NB4 (cell line): ENCODE measurements at regions not wholly inside any gene's neighbourhood (a gene's known extent, or its start where the extent isn't known, plus 50 kb on each side); places are given as distances from the start of the nearest gene placed in this dataset.

Experiments used
- DNase-seq: peaks from one replicate; pipeline ENCODE4 v3.0.0; 2010; ENCODE audit warnings: low read depth
- H3K4me3 ChIP-seq: one replicate; pipeline ENCODE4 v1.5.1; 2011; ENCODE audit warnings: mild to moderate bottlenecking, low read depth, low read length, moderate library complexity
- CTCF ChIP-seq: IDR thresholded peaks from one replicate; pipeline ENCODE4 v1.5.1; 2012; ENCODE audit warnings: low read depth, low read length
- MAX ChIP-seq: IDR thresholded peaks from 2 replicates; pipeline ENCODE4 v1.6.1; 2011; ENCODE audit warnings: low read depth, low read length
- MYC ChIP-seq: IDR thresholded peaks from 2 replicates; pipeline ENCODE4 v1.6.1; 2011; ENCODE audit warnings: low read depth, low read length
- POLR2A ChIP-seq: IDR thresholded peaks from 2 replicates; pipeline ENCODE4 v1.6.1; 2011; ENCODE audit warnings: mild to moderate bottlenecking; ENCODE audit not compliant: insufficient read length; ENCODE audit errors: extremely low read depth

DNA sequence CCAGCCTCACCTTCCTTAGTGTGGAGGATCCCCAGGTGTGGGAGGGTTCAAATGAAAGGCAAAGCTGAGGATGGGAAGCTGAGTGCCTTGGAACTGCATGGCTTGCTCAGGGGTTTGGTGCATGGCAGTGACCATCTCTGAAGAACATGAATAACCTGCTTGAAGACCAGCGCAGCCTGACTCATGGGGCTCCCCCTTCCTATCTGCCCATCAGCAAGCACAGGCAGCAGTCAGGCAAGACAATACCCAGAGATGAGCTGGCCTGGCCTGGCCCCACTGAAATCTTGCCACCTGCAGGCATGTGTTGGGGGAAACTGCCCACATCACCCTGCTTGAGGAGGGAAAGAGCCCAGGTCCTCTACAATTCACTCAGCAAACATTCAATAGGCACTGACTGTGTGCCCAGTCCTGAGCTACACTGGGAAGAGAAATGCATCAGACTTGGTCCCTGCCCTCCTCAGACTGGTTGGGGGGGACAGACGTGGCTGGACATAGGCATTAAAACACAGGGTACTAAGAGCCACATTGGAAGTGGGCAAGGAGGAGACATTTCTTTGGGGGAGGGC is 105.0 kb upstream of the ALDH1B1 start:
- no peak overlapping the region for H3K4me3 ChIP-seq
- DNase-seq, result no peak
- TF ChIP-seq POLR2A (no peak), CTCF (no peak), MAX (no peak), MYC (no peak)

DNA sequence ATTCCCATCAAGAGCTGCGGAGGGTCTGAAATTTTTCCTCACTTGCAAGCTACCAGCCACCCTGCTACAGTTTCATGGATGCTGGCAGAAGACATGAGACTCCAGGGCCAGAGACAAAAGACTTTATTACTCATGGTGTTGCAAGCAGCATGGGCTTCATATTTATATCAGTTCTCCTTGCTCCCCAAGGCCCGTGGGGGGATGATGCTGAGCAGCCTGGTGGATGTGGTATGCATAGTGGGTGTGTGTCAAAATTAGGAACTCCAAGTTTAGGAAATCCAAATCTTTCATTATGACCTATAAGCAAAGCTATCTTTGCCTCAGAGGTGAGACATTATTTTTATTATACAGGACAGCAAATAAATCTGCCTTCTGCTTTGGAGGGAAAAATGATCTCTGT is 105.7 kb upstream of the ALDH1B1 start:
- no peak for DNase-seq
- no peak overlapping the region for H3K4me3 ChIP-seq
- no peak for TF ChIP-seq POLR2A
- TF ChIP-seq CTCF, result no peak
- TF ChIP-seq MYC, result no peak
- no peak for TF ChIP-seq MAX

DNA sequence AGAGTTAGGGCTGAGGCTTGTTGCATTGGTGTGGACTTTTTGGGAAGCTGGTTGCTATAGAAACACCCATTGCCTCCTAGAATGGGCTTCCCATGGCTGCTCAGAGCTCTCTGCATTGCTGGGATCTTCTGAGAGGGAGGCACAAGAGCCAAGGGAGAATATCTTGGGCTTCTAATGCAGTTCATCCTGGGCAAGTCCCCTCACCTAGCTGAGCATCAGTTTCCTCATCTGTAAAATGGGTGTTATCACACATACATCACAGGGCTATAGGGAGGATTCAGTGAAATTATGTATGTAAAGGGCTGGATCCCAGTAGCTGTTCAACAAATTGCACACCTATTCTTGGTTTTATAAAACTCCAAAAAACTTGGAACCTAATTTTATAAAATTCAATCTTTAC is 106.1 kb upstream of the ALDH1B1 start:
- no peak for TF ChIP-seq POLR2A
- TF ChIP-seq MYC, result no peak
- TF ChIP-seq CTCF, result no peak
- TF ChIP-seq MAX, result no peak
- no peak for DNase-seq

GRCh38 chr9:38285236-38285635 is 107.3 kb upstream of the ALDH1B1 start:
- H3K4me3 ChIP-seq, result no peak overlapping the region
- TF ChIP-seq POLR2A, result no peak
- TF ChIP-seq MAX, result no peak
- TF ChIP-seq MYC, result no peak
- no peak for TF ChIP-seq CTCF

More for the DNA sequence above, 106.1 kb upstream of the ALDH1B1 start:
- no peak overlapping the region for H3K4me3 ChIP-seq

DNA sequence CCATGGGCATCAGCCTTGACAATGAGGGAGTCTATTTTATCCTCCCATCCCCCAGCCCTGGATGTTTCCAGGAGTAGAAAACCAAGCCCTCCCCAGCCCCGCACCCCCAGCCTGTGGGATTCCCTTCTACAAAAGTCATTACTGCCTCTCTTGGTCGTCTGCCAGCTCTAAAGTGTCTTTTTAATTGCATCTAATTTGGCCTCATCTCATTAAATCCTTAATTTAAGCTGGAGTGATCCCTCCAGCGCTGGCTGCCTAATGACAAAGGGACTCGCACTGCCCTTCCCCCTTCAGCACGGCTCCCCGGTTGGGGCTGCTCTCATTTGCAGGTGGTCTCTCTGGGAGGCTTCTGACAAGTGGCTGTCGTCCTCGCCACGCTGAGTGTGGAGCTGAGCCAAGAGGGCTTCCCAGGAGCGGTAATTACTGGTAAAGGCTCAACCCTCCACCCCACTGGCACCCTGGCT is 107.9 kb upstream of the ALDH1B1 start:
- no peak for DNase-seq
- TF ChIP-seq MYC, result no peak
- no peak for TF ChIP-seq MAX
- TF ChIP-seq CTCF, result no peak
- TF ChIP-seq POLR2A, result no peak
- no peak overlapping the region for H3K4me3 ChIP-seq

More at GRCh38 chr9:38285236-38285635, 107.3 kb upstream of the ALDH1B1 start:
- no peak for DNase-seq

DNA sequence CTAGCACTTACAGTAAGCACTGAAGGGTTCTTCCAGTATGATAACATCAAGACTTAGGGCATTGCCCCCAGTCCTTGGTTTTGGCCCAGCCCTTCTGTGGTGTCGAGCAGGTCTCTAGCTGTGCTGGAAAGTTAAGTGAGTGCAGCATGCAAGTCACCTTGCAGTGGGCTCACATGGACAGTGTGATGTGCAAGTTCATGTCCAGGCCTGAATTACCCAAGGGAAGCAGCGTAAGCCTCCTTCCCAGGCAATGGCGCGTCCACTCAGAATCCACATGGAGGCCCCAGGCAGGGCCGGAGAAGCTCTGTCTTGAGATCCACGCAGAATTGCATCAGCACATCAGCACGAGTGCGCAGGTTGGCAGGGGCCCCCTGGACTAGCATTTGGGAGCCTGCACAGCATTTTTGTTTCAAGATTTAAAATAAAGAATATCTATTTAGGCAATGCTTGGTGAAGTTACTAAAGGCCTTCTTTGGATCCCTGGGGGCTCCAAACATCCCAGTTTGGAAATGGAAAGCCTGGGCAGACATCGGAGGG is 108.4 kb upstream of the ALDH1B1 start:
- no peak overlapping the region for H3K4me3 ChIP-seq
- TF ChIP-seq MAX (no peak), CTCF (no peak), MYC (no peak), POLR2A (no peak)
- no peak for DNase-seq
